Right atrium auricular region (tissue), 2 donors: ENCODE measurements at regions not wholly inside any gene's neighbourhood (a gene's known extent, or its start where the extent isn't known, plus 50 kb on each side); places are given as distances from the start of the nearest gene placed in this dataset.
A peak's percentile ranks its signal among the peaks of the same experiment; 100 is the strongest.

Experiments
- DNase-seq: peaks from one replicate; pipeline ENCODE4 v3.0.0-alpha.2; 2019; ENCODE audit warnings: low spot score
- H3K27ac ChIP-seq, 2 donors: fragments of 200-600 bp; sonication (generic); 1 replicate in 1 of 2; 2 replicates in 1 of 2; pipeline ENCODE4 v1.5.1; 2016 to 2019
- H3K27me3 ChIP-seq, 2 donors: fragments of 200-600 bp; sonication (generic); one replicate each; pipeline versions ENCODE4 v1.5.1 to v1.6.0; 2017 to 2019
- H3K36me3 ChIP-seq: fragments of 200-600 bp; sonication (generic); one replicate; pipeline ENCODE4 v1.5.1; 2016
- H3K4me1 ChIP-seq, 2 donors: fragments of 200-600 bp; sonication (generic); one replicate each; pipeline versions ENCODE4 v1.5.1 to v1.6.0; 2017 to 2019
- H3K4me3 ChIP-seq, 2 donors: fragments of 200-600 bp; sonication (generic); 1 replicate in 1 of 2; 2 replicates in 1 of 2; pipeline ENCODE4 v1.5.1; 2017 to 2019; ENCODE audit warnings: mild to moderate bottlenecking in 1 of 2, moderate library complexity in 1 of 2
- H3K9me3 ChIP-seq, 2 donors: fragments of 200-600 bp; sonication (generic); one replicate each; pipeline ENCODE4 v1.5.1; 2019
- CTCF ChIP-seq, 2 donors: fragments of 200-600 bp; sonication (generic); IDR thresholded peaks; one replicate each; pipeline ENCODE4 v1.5.1; 2019; ENCODE audit warnings: antibody characterized with exemption in 2 of 2

GRCh38 chr7:15906436-15906835 lies 220.0 kb upstream of the MEOX2 start:
- Histone ChIP-seq H3K9me3 (no peaks in the 10 kb centered on the region), H3K4me3 (no peak overlapping the region), H3K27ac (no peak overlapping the region), H3K4me1 (no peaks in the 10 kb centered on the region), H3K36me3 (no peaks in the 10 kb centered on the region), H3K27me3 (no peaks in the 10 kb centered on the region)
- no peak for DNase-seq
- no peak for TF ChIP-seq CTCF (IDR thresholded peaks at IDR 0.05)

GRCh38 chr7:15905251-15906040 lies 219.0 kb upstream of the MEOX2 start:
- H3K27me3 ChIP-seq, result no peaks in the 10 kb centered on the region
- H3K27ac ChIP-seq, result no peak overlapping the region
- no peak for TF ChIP-seq CTCF (IDR thresholded peaks at IDR 0.05)
- DNase-seq, result no peak
- no peaks in the 10 kb centered on the region for H3K36me3 ChIP-seq
- H3K4me3 ChIP-seq, result no peak overlapping the region
- no peaks in the 10 kb centered on the region for H3K9me3 ChIP-seq
- no peaks in the 10 kb centered on the region for H3K4me1 ChIP-seq

GRCh38 chr7:15891151-15891881 lies 204.8 kb upstream of the MEOX2 start:
- no peaks in the 10 kb centered on the region for H3K9me3 ChIP-seq
- no peaks in the 10 kb centered on the region for H3K27me3 ChIP-seq
- H3K36me3 ChIP-seq, result no peaks in the 10 kb centered on the region
- no peak overlapping the region for H3K27ac ChIP-seq
- no peak for DNase-seq
- H3K4me1 ChIP-seq, result peaks cover 0 to 6% of the 10 kb centered on the region in 2 donors
- TF ChIP-seq CTCF (IDR thresholded peaks at IDR 0.05), result no peak
- no peak overlapping the region for H3K4me3 ChIP-seq

- Histone ChIP-seq H3K36me3 (no peaks in the 10 kb centered on the region), H3K9me3 (no peaks in the 10 kb centered on the region), H3K27me3 (no peaks in the 10 kb centered on the region), H3K4me3 (no peak overlapping the region), H3K27ac (no peak overlapping the region), H3K4me1 (peaks cover 0 to 6% of the 10 kb centered on the region in 2 donors)
- no peak for DNase-seq
- peak in 1 of 2 donors; percentile 55 for TF ChIP-seq CTCF (IDR thresholded peaks at IDR 0.05)
Measured at GRCh38 chr7:15889507-15889906, 203.0 kb upstream of the MEOX2 start.

- no peaks in the 10 kb centered on the region for H3K36me3 ChIP-seq
- H3K4me3 ChIP-seq, result no peak overlapping the region
- H3K4me1 ChIP-seq, result peaks cover 0 to 6% of the 10 kb centered on the region in 2 donors
- H3K27me3 ChIP-seq, result no peaks in the 10 kb centered on the region
- no peak for DNase-seq
- TF ChIP-seq CTCF (IDR thresholded peaks at IDR 0.05), result no peak
- no peak overlapping the region for H3K27ac ChIP-seq
- H3K9me3 ChIP-seq, result no peaks in the 10 kb centered on the region
Measured at GRCh38 chr7:15888090-15888489, 201.6 kb upstream of the MEOX2 start.
